H9 (cell line): ENCODE measurements at regions not wholly inside any gene's neighbourhood (a gene's known extent, or its start where the extent isn't known, plus 50 kb on each side); places are given as distances from the start of the nearest gene placed in this dataset.

Experiments used
- DNase-seq: peaks from one replicate; pipeline ENCODE4 v3.0.0-alpha.2; 2017
- H2AFZ ChIP-seq: one replicate; pipeline ENCODE4 v1.6.1; 2013; ENCODE audit warnings: mild to moderate bottlenecking, low read length, control low read depth, moderate library complexity
- H2AK5ac ChIP-seq: 2 replicates; pipeline ENCODE4 v1.6.1; 2013; ENCODE audit warnings: low read length, control low read depth, mixed read lengths; ENCODE audit not compliant: insufficient read length
- H2BK120ac ChIP-seq: one replicate; pipeline ENCODE4 v1.6.1; 2013; ENCODE audit warnings: low read depth, mild to moderate bottlenecking, low read length, control low read depth, inconsistent platforms; ENCODE audit not compliant: poor library complexity, severe bottlenecking
- H2BK12ac ChIP-seq: 2 replicates; pipeline ENCODE4 v1.6.1; 2013; ENCODE audit warnings: low read length, control low read depth, mixed read lengths, low read depth; ENCODE audit not compliant: insufficient read length
- H2BK15ac ChIP-seq: 2 replicates; pipeline ENCODE4 v1.6.1; 2013; ENCODE audit warnings: low read depth, low read length, control low read depth
- H2BK20ac ChIP-seq: one replicate; pipeline ENCODE4 v1.6.1; 2013; ENCODE audit warnings: low read depth, mild to moderate bottlenecking, low read length, control low read depth, inconsistent platforms; ENCODE audit not compliant: poor library complexity, severe bottlenecking
- H2BK5ac ChIP-seq: 2 replicates; pipeline ENCODE4 v1.6.1; 2013; ENCODE audit warnings: low read length, control low read depth, mixed read lengths; ENCODE audit not compliant: insufficient read length
- H3K14ac ChIP-seq: 2 replicates; pipeline ENCODE4 v1.6.1; 2013; ENCODE audit warnings: low read length, control low read depth; ENCODE audit not compliant: insufficient read depth
- H3K18ac ChIP-seq: 2 replicates; pipeline ENCODE4 v1.6.1; 2013; ENCODE audit warnings: low read depth, mild to moderate bottlenecking, mixed read lengths, low read length, control low read depth; ENCODE audit not compliant: insufficient read length
- H3K23ac ChIP-seq: 2 replicates; pipeline ENCODE4 v1.6.1; 2013; ENCODE audit warnings: low read length, control low read depth, mixed read lengths, low read depth; ENCODE audit not compliant: insufficient read length
- H3K23me2 ChIP-seq: 2 replicates; pipeline ENCODE4 v1.6.1; 2013; ENCODE audit warnings: low read depth, mild to moderate bottlenecking, mixed read lengths, low read length, control low read depth; ENCODE audit not compliant: insufficient read length, poor library complexity, severe bottlenecking
- H3K27ac ChIP-seq: 2 replicates; pipeline ENCODE4 v1.5.1; 2013; ENCODE audit warnings: low read length, control low read depth, mixed read lengths, low read depth; ENCODE audit not compliant: insufficient read length
- H3K27me3 ChIP-seq: 2 replicates; pipeline ENCODE4 v1.6.1; 2013; ENCODE audit warnings: low read length, control low read depth, inconsistent platforms; ENCODE audit not compliant: insufficient read depth
- H3K4ac ChIP-seq: 2 replicates; pipeline ENCODE4 v1.6.1; 2013; ENCODE audit warnings: low read depth, mild to moderate bottlenecking, control low read depth, inconsistent platforms, low read length, moderate library complexity
- H3K4me1 ChIP-seq: 2 replicates; pipeline ENCODE4 v1.6.1; 2013; ENCODE audit warnings: low read length, control low read depth, inconsistent platforms; ENCODE audit not compliant: insufficient read depth
- H3K4me2 ChIP-seq: 2 replicates; pipeline ENCODE4 v1.6.1; 2013; ENCODE audit warnings: low read length, control low read depth, mixed read lengths; ENCODE audit not compliant: insufficient read length, insufficient read depth
- H3K56ac ChIP-seq: 2 replicates; pipeline ENCODE4 v1.6.1; 2013; ENCODE audit warnings: low read depth, mild to moderate bottlenecking, mixed read lengths, low read length, control low read depth; ENCODE audit not compliant: insufficient read length
- H3K79me1 ChIP-seq: 2 replicates; pipeline ENCODE4 v1.6.1; 2013; ENCODE audit warnings: low read depth, mild to moderate bottlenecking, moderate library complexity, low read length, control low read depth, inconsistent platforms; ENCODE audit not compliant: insufficient read depth, poor library complexity, severe bottlenecking
- H3K79me2 ChIP-seq: 2 replicates; pipeline ENCODE4 v1.6.1; 2013; ENCODE audit warnings: low read length, control low read depth, inconsistent platforms; ENCODE audit not compliant: insufficient read depth
- H3K9ac ChIP-seq: 2 replicates; pipeline ENCODE4 v1.6.1; 2013; ENCODE audit warnings: low read length, control low read depth, mixed read lengths; ENCODE audit not compliant: insufficient read length; ENCODE audit errors: extremely low read depth
- H3K9me3 ChIP-seq: one replicate; pipeline ENCODE4 v1.6.1; 2013; ENCODE audit warnings: low read depth, low read length, inconsistent platforms; ENCODE audit not compliant: control insufficient read depth
- H3T11ph ChIP-seq: one replicate; pipeline ENCODE4 v1.6.1; 2013; ENCODE audit warnings: mild to moderate bottlenecking, low read length, control low read depth, inconsistent platforms
- H4K20me1 ChIP-seq: one replicate; pipeline ENCODE4 v1.6.1; 2013; ENCODE audit not compliant: control insufficient read depth, insufficient read length, insufficient read depth
- H4K5ac ChIP-seq: 2 replicates; pipeline ENCODE4 v1.6.1; 2013; ENCODE audit warnings: low read depth, mild to moderate bottlenecking, mixed read lengths, low read length, control low read depth; ENCODE audit not compliant: insufficient read length
- H4K8ac ChIP-seq: replicated peaks from 2 replicates; pipeline ENCODE4 v1.6.1; 2013; ENCODE audit warnings: low read length, control low read depth, mixed read lengths, low read depth; ENCODE audit not compliant: insufficient read length
- H4K91ac ChIP-seq: 2 replicates; pipeline ENCODE4 v1.6.1; 2013; ENCODE audit warnings: low read depth, mild to moderate bottlenecking, moderate library complexity, mixed read lengths, low read length, control low read depth; ENCODE audit not compliant: insufficient read length
- H3K27ac Mint-ChIP-seq, 3 experiments: 2 replicates in 2 of 3; 3 replicates in 1 of 3; pipeline ENCODE4 v1.8.0; 2020 to 2021; ENCODE audit warnings: mixed read lengths in 3 of 3, mild to moderate bottlenecking in 1 of 3, moderate library complexity in 1 of 3
- H3K27me3 Mint-ChIP-seq: 2 replicates; pipeline ENCODE4 v1.8.0; 2021; ENCODE audit warnings: low read depth, mild to moderate bottlenecking, moderate library complexity, mixed read lengths
- H3K36me3 Mint-ChIP-seq, 3 experiments: 2 replicates in 2 of 3; 3 replicates in 1 of 3; pipeline ENCODE4 v1.8.0; 2020 to 2021; ENCODE audit warnings: low read depth in 3 of 3, mixed read lengths in 3 of 3; ENCODE audit not compliant: insufficient read depth in 1 of 3
- H3K4me1 Mint-ChIP-seq, 2 experiments: 2 replicates each; pipeline ENCODE4 v1.8.0; 2020; ENCODE audit warnings: mixed read lengths in 2 of 2
- H3K4me3 Mint-ChIP-seq, 2 experiments: 2 replicates in 1 of 2; 3 replicates in 1 of 2; pipeline ENCODE4 v1.8.0; 2020 to 2021; ENCODE audit warnings: mild to moderate bottlenecking in 2 of 2, mixed read lengths in 2 of 2, moderate library complexity in 1 of 2
- H3K9me3 Mint-ChIP-seq, 2 experiments: 2 replicates in 1 of 2; 3 replicates in 1 of 2; pipeline ENCODE4 v1.8.0; 2020; ENCODE audit warnings: mild to moderate bottlenecking in 2 of 2, mixed read lengths in 2 of 2, moderate library complexity in 1 of 2
- CTCF ChIP-seq: fragments of 200-600 bp; sonication (generic); conservative IDR thresholded peaks from 3 replicates; pipeline ENCODE4 v1.8.0; 2021; ENCODE audit warnings: antibody characterized with exemption, mild to moderate bottlenecking
- WGBS: extraction: QIAGEN DNeasy Blood & Tissue Kit; methylation state at CpG from one replicate; pipeline ENCODE4 v1.1.7; 2013; ENCODE audit warnings: missing lambda C conversion rate, low lambda C conversion rate, mixed read lengths; ENCODE audit not compliant: insufficient read length; ENCODE audit errors: extremely low coverage; 5-methylcytosine and 5-hydroxymethylcytosine counted together

- peaks cover 6% of the 10 kb centered on the region for H3K4me1 ChIP-seq
- no peaks in the 10 kb centered on the region for H3K79me2 ChIP-seq
- H3K9ac ChIP-seq: no peak overlapping the region
- no peak overlapping the region for H3T11ph ChIP-seq
- no peak overlapping the region for H3K18ac ChIP-seq
- Mint-ChIP-seq H3K27ac (no peak overlapping the region), H3K4me3 (no peak overlapping the region), H3K27me3 (peaks cover 2% of the 10 kb centered on the region; the same call in 1 of the 2 replicates), H3K36me3 (peaks cover 12 to 20% (median 16%) of the 10 kb centered on the region in 3 experiments), H3K9me3 (peaks cover 15 to 22% of the 10 kb centered on the region in 2 experiments), H3K4me1 (peaks cover 18 to 23% of the 10 kb centered on the region in 2 experiments)
- H3K79me1 ChIP-seq: no peaks in the 10 kb centered on the region
- H3K14ac ChIP-seq: no peak overlapping the region
- H2BK20ac ChIP-seq: no peak overlapping the region
- no peak overlapping the region for H3K23ac ChIP-seq
- no peak overlapping the region for H4K91ac ChIP-seq
- H2BK120ac ChIP-seq: no peak overlapping the region
- no peaks in the 10 kb centered on the region for H3K23me2 ChIP-seq
- no peak overlapping the region for H3K27ac ChIP-seq
- no peak overlapping the region for H4K5ac ChIP-seq
- H3K4ac ChIP-seq: no peak overlapping the region
- no CpG with 5 or more reads among the region's 1 CpG for WGBS
- no peak overlapping the region for H2BK12ac ChIP-seq
- no peak overlapping the region for H4K8ac ChIP-seq
- no peak overlapping the region for H2AFZ ChIP-seq
- peaks cover 16% of the 10 kb centered on the region for H3K9me3 ChIP-seq
- H4K20me1 ChIP-seq: no peaks in the 10 kb centered on the region
- no peaks in the 10 kb centered on the region for H3K27me3 ChIP-seq
- no peak overlapping the region for H2BK5ac ChIP-seq
- no peak overlapping the region for H3K4me2 ChIP-seq
- no peak overlapping the region for H3K56ac ChIP-seq
- no peak for DNase-seq
- no peak overlapping the region for H2BK15ac ChIP-seq
- TF ChIP-seq CTCF: no peak
- no peak overlapping the region for H2AK5ac ChIP-seq
Measured at GRCh38 chr1:209191262-209191634, 392.3 kb upstream of the CAMK1G start.
